ENCODE measurements at regions not wholly inside any gene's neighbourhood (a gene's known extent, or its start where the extent isn't known, plus 50 kb on each side); places are given as distances from the start of the nearest gene placed in this dataset.

- Histone ChIP-seq H3K27me3 (ENCODE audit: insufficient read depth, low read length) (no peaks in the 10 kb centered on the region), H3K27ac (ENCODE audit: low read depth, low read length) (no peak overlapping the region), H3K4me3 (ENCODE audit: low read length in 2 of 2) (no peak overlapping the region), H3K36me3 (ENCODE audit: insufficient read depth, low read length) (no peaks in the 10 kb centered on the region), H3K4me1 (ENCODE audit: insufficient read depth, low read length) (peaks cover 20% of the 10 kb centered on the region), H3K9me3 (ENCODE audit: control insufficient read depth in 1 of 2, low read length in 2 of 2) (no peaks in the 10 kb centered on the region)
- H3K27me3 Mint-ChIP-seq, result no peaks in the 10 kb centered on the region
- POLR2A ChIA-PET (ENCODE audit: partially characterized antibody), result interaction anchor here (0.6 to 2.3 kb wide), 2 partner anchors 51 to 114 kb away, joined by 3 to 10 read pairs; no protein-coding TSS in a partner anchor
- CTCF ChIA-PET (ENCODE audit: partially characterized antibody), result interaction anchor here (0.7 to 1.1 kb wide), 2 partner anchors 108 to 398 kb away, joined by 3 read pairs; no protein-coding TSS in a partner anchor
- intact Hi-C loops (cut with micrococcal nuclease), result no loop called here
- no peaks in the 10 kb centered on the region for H3K9me3 Mint-ChIP-seq
- peaks cover 7 to 25% (median 17%) of the 10 kb centered on the region in 4 donors for H3K4me1 Mint-ChIP-seq
- peak overlapping the region in 4 of 7 donors; percentile 23 to 50 (median 34) for H3K27ac Mint-ChIP-seq
- no peak for DNase-seq
- no peak overlapping the region for H3K4me3 Mint-ChIP-seq
- no peaks in the 10 kb centered on the region for H3K36me3 Mint-ChIP-seq
Observed at GRCh38 chr6:158920311-158920905, 79.6 kb downstream of the RSPH3 start.

- no peak overlapping the region for H3K27ac ChIP-seq (ENCODE audit: low read depth, low read length)
- no peaks in the 10 kb centered on the region for H3K36me3 ChIP-seq (ENCODE audit: insufficient read depth, low read length)
- H3K36me3 Mint-ChIP-seq, result no peaks in the 10 kb centered on the region
- ChIA-PET POLR2A (ENCODE audit: partially characterized antibody) (interaction anchor here (0.6 to 2.3 kb wide), 4 partner anchors 50 to 113 kb away, joined by 3 to 10 read pairs (median 4); no protein-coding TSS in a partner anchor), CTCF (ENCODE audit: partially characterized antibody) (interaction anchor here (1.1 kb wide), 1 partner anchor 108 kb away, joined by 3 read pairs; no protein-coding TSS in a partner anchor)
- DNase-seq, result no peak
- H3K9me3 ChIP-seq (ENCODE audit: control insufficient read depth in 1 of 2, low read length in 2 of 2), result no peaks in the 10 kb centered on the region
- no peaks in the 10 kb centered on the region for H3K9me3 Mint-ChIP-seq
- no peak overlapping the region for H3K4me3 ChIP-seq (ENCODE audit: low read length in 2 of 2)
- H3K27me3 Mint-ChIP-seq, result no peaks in the 10 kb centered on the region
- no peaks in the 10 kb centered on the region for H3K27me3 ChIP-seq (ENCODE audit: insufficient read depth, low read length)
- H3K4me3 Mint-ChIP-seq, result no peak overlapping the region
- peaks cover 20% of the 10 kb centered on the region for H3K4me1 ChIP-seq (ENCODE audit: insufficient read depth, low read length)
- intact Hi-C loops (cut with micrococcal nuclease), result no loop called here
- peaks cover 9 to 31% (median 19%) of the 10 kb centered on the region in 4 donors for H3K4me1 Mint-ChIP-seq
- peak overlapping the region in 4 of 7 donors; percentile 1 to 57 (median 26) for H3K27ac Mint-ChIP-seq
Observed at GRCh38 chr6:158919865-158920264, 80.1 kb downstream of the RSPH3 start.

- ChIA-PET CTCF (ENCODE audit: partially characterized antibody) (interaction anchor here (0.7 kb wide), 1 partner anchor 97 kb away, joined by 3 read pairs; no protein-coding TSS in a partner anchor), POLR2A (ENCODE audit: partially characterized antibody) (interaction anchor here (0.8 to 3.6 kb wide), 4 partner anchors 15 to 97 kb away, joined by 3 to 25 read pairs (median 8); partner anchors contain the start of gene EZR)
- Mint-ChIP-seq H3K36me3 (no peaks in the 10 kb centered on the region), H3K27ac (peak overlapping the region in 3 of 7 donors; percentile 4 to 97 (median 18)), H3K4me3 (no peak overlapping the region), H3K4me1 (peaks cover 20 to 58% (median 33%) of the 10 kb centered on the region in 4 donors), H3K9me3 (no peaks in the 10 kb centered on the region), H3K27me3 (no peaks in the 10 kb centered on the region)
- intact Hi-C loops (cut with micrococcal nuclease), result loop anchor here (2.0 kb wide), 1 partner anchor 48 kb away; no protein-coding TSS in a partner anchor
- Histone ChIP-seq H3K27me3 (ENCODE audit: insufficient read depth, low read length) (no peaks in the 10 kb centered on the region), H3K36me3 (ENCODE audit: insufficient read depth, low read length) (no peaks in the 10 kb centered on the region), H3K4me1 (ENCODE audit: insufficient read depth, low read length) (peaks cover 33% of the 10 kb centered on the region), H3K4me3 (ENCODE audit: low read length in 2 of 2) (no peak overlapping the region), H3K9me3 (ENCODE audit: control insufficient read depth in 1 of 2, low read length in 2 of 2) (no peaks in the 10 kb centered on the region), H3K27ac (ENCODE audit: low read depth, low read length) (no peak overlapping the region)
- no peak for DNase-seq
Observed at GRCh38 chr6:158916617-158917016, 83.4 kb downstream of the RSPH3 start.

- no peaks in the 10 kb centered on the region for H3K27me3 Mint-ChIP-seq
- ChIA-PET POLR2A (ENCODE audit: partially characterized antibody) (interaction anchor here (0.6 to 3.6 kb wide), 2 partner anchors 15 to 45 kb away, joined by 3 to 25 read pairs; no protein-coding TSS in a partner anchor), CTCF (ENCODE audit: partially characterized antibody) (no interaction called here)
- Histone ChIP-seq H3K4me1 (ENCODE audit: insufficient read depth, low read length) (peaks cover 50% of the 10 kb centered on the region), H3K27me3 (ENCODE audit: insufficient read depth, low read length) (no peaks in the 10 kb centered on the region), H3K27ac (ENCODE audit: low read depth, low read length) (no peak overlapping the region), H3K4me3 (ENCODE audit: low read length in 2 of 2) (no peak overlapping the region), H3K9me3 (ENCODE audit: control insufficient read depth in 1 of 2, low read length in 2 of 2) (no peaks in the 10 kb centered on the region), H3K36me3 (ENCODE audit: insufficient read depth, low read length) (no peaks in the 10 kb centered on the region)
- peaks cover 28 to 67% (median 43%) of the 10 kb centered on the region in 4 donors for H3K4me1 Mint-ChIP-seq
- no peak overlapping the region for H3K4me3 Mint-ChIP-seq
- H3K36me3 Mint-ChIP-seq, result no peaks in the 10 kb centered on the region
- peak overlapping the region in 4 of 7 donors; percentile 51 to 79 (median 63) for H3K27ac Mint-ChIP-seq
- no peaks in the 10 kb centered on the region for H3K9me3 Mint-ChIP-seq
- no peak for DNase-seq
- intact Hi-C loops (cut with micrococcal nuclease), result loop anchor here (5.0 kb wide), 1 partner anchor 123 kb away; no protein-coding TSS in a partner anchor
Observed at GRCh38 chr6:158914923-158915322, 85.1 kb downstream of the RSPH3 start.

GRCh38 chr6:158913580-158913979 lies 86.4 kb downstream of the RSPH3 start:
- ChIA-PET CTCF (ENCODE audit: partially characterized antibody) (no interaction called here), POLR2A (ENCODE audit: partially characterized antibody) (interaction anchor here (5.0 kb wide), 1 partner anchor 60 kb away, joined by 31 read pairs; no protein-coding TSS in a partner anchor)
- Mint-ChIP-seq H3K27me3 (no peaks in the 10 kb centered on the region), H3K9me3 (no peaks in the 10 kb centered on the region), H3K4me1 (peaks cover 29 to 70% (median 45%) of the 10 kb centered on the region in 4 donors), H3K36me3 (no peaks in the 10 kb centered on the region), H3K27ac (peak overlapping the region in 1 of 7 donors; percentile 43), H3K4me3 (no peak overlapping the region)
- no peaks in the 10 kb centered on the region for H3K27me3 ChIP-seq (ENCODE audit: insufficient read depth, low read length)
- H3K9me3 ChIP-seq (ENCODE audit: control insufficient read depth in 1 of 2, low read length in 2 of 2), result no peaks in the 10 kb centered on the region
- no peak overlapping the region for H3K27ac ChIP-seq (ENCODE audit: low read depth, low read length)
- peaks cover 53% of the 10 kb centered on the region for H3K4me1 ChIP-seq (ENCODE audit: insufficient read depth, low read length)
- H3K4me3 ChIP-seq (ENCODE audit: low read length in 2 of 2), result no peak overlapping the region
- no peaks in the 10 kb centered on the region for H3K36me3 ChIP-seq (ENCODE audit: insufficient read depth, low read length)
- DNase-seq, result no peak
- intact Hi-C loops (cut with micrococcal nuclease), result loop anchor here (5.0 kb wide), 1 partner anchor 121 kb away; no protein-coding TSS in a partner anchor

- Histone ChIP-seq H3K4me3 (ENCODE audit: low read length in 2 of 2) (no peak overlapping the region), H3K27ac (ENCODE audit: low read depth, low read length) (no peak overlapping the region), H3K9me3 (ENCODE audit: control insufficient read depth in 1 of 2, low read length in 2 of 2) (no peaks in the 10 kb centered on the region), H3K36me3 (ENCODE audit: insufficient read depth, low read length) (no peaks in the 10 kb centered on the region), H3K27me3 (ENCODE audit: insufficient read depth, low read length) (no peaks in the 10 kb centered on the region), H3K4me1 (ENCODE audit: insufficient read depth, low read length) (peaks cover 44% of the 10 kb centered on the region)
- intact Hi-C loops (cut with micrococcal nuclease), result loop anchor here (5.0 kb wide), 1 partner anchor 120 kb away; no protein-coding TSS in a partner anchor
- CTCF ChIA-PET (ENCODE audit: partially characterized antibody), result interaction anchor here (0.7 to 1.0 kb wide), 3 partner anchors 10 to 241 kb away, joined by 3 read pairs; no protein-coding TSS in a partner anchor
- Mint-ChIP-seq H3K4me1 (peaks cover 25 to 66% (median 39%) of the 10 kb centered on the region in 4 donors), H3K4me3 (peak overlapping the region in 6 of 8 donors; percentile 8 to 91 (median 30)), H3K27me3 (no peaks in the 10 kb centered on the region), H3K9me3 (no peaks in the 10 kb centered on the region), H3K36me3 (no peaks in the 10 kb centered on the region), H3K27ac (peak overlapping the region in 3 of 7 donors; percentile 14 to 88 (median 15))
- POLR2A ChIA-PET (ENCODE audit: partially characterized antibody), result interaction anchor here (0.6 to 5.0 kb wide), 6 partner anchors 9 to 103 kb away, joined by 3 to 44 read pairs (median 10); no protein-coding TSS in a partner anchor
- no peak for DNase-seq
Observed at GRCh38 chr6:158912655-158913054, 87.3 kb downstream of the RSPH3 start.

All from CD4-positive, alpha-beta memory T cell (primary cell).